Right cardiac atrium (tissue), 5 donors: ENCODE measurements at regions not wholly inside any gene's neighbourhood (a gene's known extent, or its start where the extent isn't known, plus 50 kb on each side); places are given as distances from the start of the nearest gene placed in this dataset.
A peak's percentile ranks its signal among the peaks of the same experiment; 100 is the strongest.
"Not testable (repeated sequence)": the region's sequence is repeated elsewhere in the genome, so short reads cannot be mapped to it uniquely, and the experiment has no call there.

ENCODE experiments used
- ATAC-seq, 2 donors: fragments of 200-7000 bp; cut with Tn5 transposase; one replicate each; pipeline versions ENCODE4 v1.8.0 to v1.9.1; 2020; ENCODE audit warnings: moderate library complexity in 2 of 2, mild to moderate bottlenecking in 1 of 2
- DNase-seq, 3 donors: peaks; one replicate each; pipeline ENCODE4 v3.0.0-alpha.2; 2020
- H3K27ac ChIP-seq: one replicate; pipeline ENCODE4 v1.5.1; 2013; ENCODE audit warnings: mild to moderate bottlenecking, low read length, control low read depth, moderate library complexity
- H3K27me3 ChIP-seq: one replicate; pipeline ENCODE4 v1.6.1; 2013; ENCODE audit not compliant: control insufficient read depth, insufficient read depth
- H3K4me1 ChIP-seq: one replicate; pipeline ENCODE4 v1.6.1; 2013; ENCODE audit warnings: low read length; ENCODE audit not compliant: control insufficient read depth, insufficient read depth
- H3K4me3 ChIP-seq: one replicate; pipeline ENCODE4 v1.5.1; 2013; ENCODE audit warnings: low read length, control low read depth
- H3K9me3 ChIP-seq: one replicate; pipeline ENCODE4 v1.6.1; 2013; ENCODE audit warnings: low read length; ENCODE audit not compliant: control insufficient read depth
- WGBS: extraction: QIAGEN DNeasy Blood & Tissue Kit; methylation state at CpG from one replicate; pipeline ENCODE4 v1.1.7; 2013; 5-methylcytosine and 5-hydroxymethylcytosine counted together
- intact Hi-C, 4 donors: fragments of 100-400 bp; cut with DNase I; formaldehyde crosslinking; loops; one replicate each; pipeline versions ENCODE4 v1.11.0 to v1.14.0; 2022 to 2023
- donor health status: healthy with polysubstance abuse.
- donor health status: DM: no; HTN: yes; CAD: no.
- donor health status: DM: no; HTN: no; CAD: no.
- donor health status: DM: no; HTN: yes; CAD: no; lungs with severe emphysema.
- donor health status: DM: yes; HTN: yes; CAD: no.

GRCh38 chrX:89973248-89973647 lies 51.5 kb downstream of the TGIF2LX start:
- WGBS, result 95% methylated on average over 1 of the region's 2 CpGs
- H3K27ac ChIP-seq, H3K4me1 ChIP-seq, ATAC-seq, H3K9me3 ChIP-seq, H3K4me3 ChIP-seq, intact Hi-C loops, H3K27me3 ChIP-seq, DNase-seq: not testable (repeated sequence)

GRCh38 chrX:90012395-90012794 lies 90.7 kb downstream of the TGIF2LX start:
- intact Hi-C loops, result no loop called here
- ATAC-seq (no peak), DNase-seq (no peak)
- H3K4me1 ChIP-seq, result no peaks in the 10 kb centered on the region
- H3K4me3 ChIP-seq, result no peak overlapping the region
- 17% methylated on average over 2 of the region's 2 CpGs for WGBS
- no peaks in the 10 kb centered on the region for H3K9me3 ChIP-seq
- H3K27ac ChIP-seq, result no peak overlapping the region
- no peaks in the 10 kb centered on the region for H3K27me3 ChIP-seq

- Histone ChIP-seq H3K4me1 (no peaks in the 10 kb centered on the region), H3K27me3 (no peaks in the 10 kb centered on the region), H3K4me3 (no peak overlapping the region), H3K9me3 (no peaks in the 10 kb centered on the region), H3K27ac (no peak overlapping the region)
- 87% methylated on average over 1 of the region's 1 CpG for WGBS
- intact Hi-C loops, result no loop called here
- ATAC-seq (no peak), DNase-seq (no peak)
These were observed 105.0 kb downstream of the TGIF2LX start for GRCh38 chrX:90026730-90027129.

- no peak for ATAC-seq
- H3K27ac ChIP-seq, result no peak overlapping the region
- intact Hi-C loops, result no loop called here
- 94% methylated on average over 25 of the region's 25 CpGs for WGBS
- no peaks in the 10 kb centered on the region for H3K27me3 ChIP-seq
- no peaks in the 10 kb centered on the region for H3K4me1 ChIP-seq
- H3K4me3 ChIP-seq, result no peak overlapping the region
- DNase-seq, result peak in 1 of 3 donors; percentile 22
- H3K9me3 ChIP-seq, result no peaks in the 10 kb centered on the region
These were observed 119.1 kb downstream of the TGIF2LX start for GRCh38 chrX:90040807-90041206.
